ENCODE measurements at regions not wholly inside any gene's neighbourhood (a gene's known extent, or its start where the extent isn't known, plus 50 kb on each side); places are given as distances from the start of the nearest gene placed in this dataset.

GRCh38 chr20:60815656-60816055, 436.4 kb upstream of the CDH4 start:
- DNase-seq, result no peak

DNA sequence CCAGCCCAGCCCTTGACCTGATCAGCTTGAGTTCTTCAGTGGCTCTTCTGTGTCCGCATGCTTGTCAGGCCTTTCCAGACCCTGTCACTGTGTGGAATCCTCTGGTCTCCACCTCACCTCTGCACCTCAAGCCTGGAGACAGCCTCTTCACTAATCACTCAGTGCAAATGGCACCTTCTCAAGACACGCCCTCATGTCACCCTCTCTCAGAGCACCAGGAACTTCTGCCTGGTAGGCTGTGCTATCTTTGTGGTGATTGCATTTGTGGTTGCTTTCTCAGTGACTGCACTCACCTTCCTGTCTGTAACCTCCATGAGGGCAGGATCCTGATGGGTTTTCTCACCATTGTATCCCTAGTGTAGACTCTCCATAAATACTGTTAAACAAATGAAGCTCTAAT, 435.2 kb upstream of the CDH4 start:
- no peak for DNase-seq

- no peak for DNase-seq
Observed at GRCh38 chr20:60817891-60818290, 434.2 kb upstream of the CDH4 start.

GRCh38 chr20:60819511-60819910, 432.6 kb upstream of the CDH4 start:
- DNase-seq, result no peak

DNA sequence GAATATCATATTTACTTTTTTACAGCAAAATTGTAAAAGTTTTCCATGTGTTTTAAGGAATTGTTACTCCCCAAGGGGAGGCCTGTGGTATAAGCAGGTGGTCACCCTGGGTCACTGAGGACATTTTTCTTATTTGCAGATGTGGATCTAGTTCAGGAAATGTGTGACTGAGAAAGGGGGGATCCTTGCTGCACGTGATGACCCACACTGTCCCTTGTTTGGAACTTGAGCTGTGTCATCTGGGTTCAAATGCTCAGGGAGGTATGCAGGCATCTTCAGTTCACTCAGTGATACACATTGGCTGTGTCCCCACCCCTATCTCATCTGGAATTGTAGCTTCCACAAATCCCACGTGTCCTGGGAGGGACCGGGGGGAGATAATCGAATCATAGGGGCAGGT, 431.9 kb upstream of the CDH4 start:
- no peak for DNase-seq

DNA sequence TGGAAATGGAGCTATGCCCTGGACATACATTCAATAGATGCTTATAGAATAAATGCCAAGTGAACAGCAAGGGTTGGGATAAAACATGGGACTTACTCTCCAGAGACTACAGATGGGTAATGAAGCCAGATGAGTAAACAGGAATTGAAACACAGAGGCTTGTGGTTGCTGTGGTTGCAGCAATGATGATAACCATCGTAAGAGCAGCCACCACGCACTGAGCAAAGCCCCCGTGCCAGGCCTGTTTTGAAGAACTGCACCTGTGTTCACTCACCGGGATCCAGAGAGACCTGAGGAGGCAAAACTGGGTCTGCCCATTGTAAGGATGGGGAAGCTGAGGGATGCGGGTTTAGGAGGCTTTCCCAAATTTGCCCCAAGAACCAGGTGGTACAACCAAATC, 431.1 kb upstream of the CDH4 start:
- DNase-seq, result no peak

- DNase-seq, result no peak
Observed at GRCh38 chr20:60822699-60823607, 429.1 kb upstream of the CDH4 start.

DNA sequence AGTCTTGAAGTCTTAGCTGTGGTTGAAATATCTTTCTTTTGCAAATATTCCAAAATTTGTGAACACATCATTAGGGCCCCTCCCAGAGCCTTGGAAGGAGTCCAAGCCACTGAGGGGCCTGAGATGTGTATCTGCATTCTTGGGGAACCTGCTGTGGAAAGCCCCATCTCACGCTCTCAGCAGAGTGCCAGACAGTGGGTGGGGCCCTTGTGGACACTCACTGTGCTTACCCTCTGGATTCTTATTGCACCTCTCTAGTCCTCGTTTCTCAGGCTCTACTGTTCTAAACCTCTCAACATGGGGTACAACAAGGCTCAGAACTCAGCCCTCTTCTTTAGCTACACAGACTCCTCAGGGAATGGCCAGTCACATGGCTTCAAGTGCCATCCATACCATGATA, 416.2 kb upstream of the CDH4 start:
- DNase-seq, result no peak

GRCh38 chr20:60837173-60837770, 414.8 kb upstream of the CDH4 start:
- no peak for DNase-seq

DNA sequence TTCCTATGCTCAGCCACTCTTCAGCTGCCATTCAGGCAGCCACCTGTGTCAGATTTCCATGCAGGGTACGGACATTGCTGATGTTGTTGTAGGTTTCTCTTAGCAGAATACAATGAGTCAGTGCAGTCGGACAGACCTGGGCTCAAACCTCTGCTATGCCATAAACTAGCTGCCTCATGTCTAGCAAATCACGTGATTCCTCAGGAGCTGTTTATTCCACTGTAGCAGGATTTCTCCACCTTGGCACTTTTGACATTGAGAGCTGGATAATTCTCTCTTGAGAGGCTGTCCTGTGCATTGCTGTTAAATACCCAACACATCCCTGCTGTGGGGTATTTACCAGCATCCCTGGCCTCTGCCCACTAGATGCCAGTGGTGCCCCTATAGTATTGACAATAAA, 413.8 kb upstream of the CDH4 start:
- no peak for DNase-seq

DNA sequence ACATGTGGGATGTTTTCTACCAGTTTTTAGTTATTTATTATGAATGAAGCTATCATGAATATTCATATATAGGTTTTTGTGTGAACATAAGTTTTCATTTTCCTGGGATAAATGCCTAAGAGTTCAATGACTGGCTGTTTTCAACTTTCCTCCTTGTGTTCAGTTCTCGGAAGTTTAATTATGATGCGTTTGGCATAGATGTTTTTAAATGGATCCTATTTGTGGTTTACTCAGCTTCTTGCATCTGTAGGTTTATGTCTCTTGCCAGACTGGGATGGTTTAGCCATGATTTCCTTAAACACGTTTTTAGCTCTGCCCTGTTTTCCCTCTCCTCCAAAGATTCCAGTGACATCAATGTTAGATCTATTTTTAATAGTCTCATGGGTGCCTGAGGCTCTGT, 411.1 kb upstream of the CDH4 start:
- no peak for DNase-seq

DNA sequence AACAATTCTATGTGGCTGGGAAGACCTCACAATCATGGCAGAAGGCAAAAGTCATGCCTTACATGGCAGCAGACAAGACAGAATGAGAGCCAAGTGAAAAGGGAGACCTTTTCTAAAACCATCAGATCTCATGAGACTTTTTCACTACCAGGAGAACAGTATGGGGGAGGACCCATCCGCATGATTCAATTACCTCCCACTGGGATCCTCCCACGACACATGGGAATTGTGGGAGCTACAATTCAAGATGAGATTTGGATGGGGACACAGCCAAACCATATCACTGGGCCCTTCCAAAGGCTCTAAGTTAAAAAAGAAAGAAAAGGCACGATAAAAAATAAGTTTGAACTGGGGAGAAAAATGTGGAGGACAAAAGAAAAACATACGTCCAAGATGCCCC, 406.9 kb upstream of the CDH4 start:
- no peak for DNase-seq

DNA sequence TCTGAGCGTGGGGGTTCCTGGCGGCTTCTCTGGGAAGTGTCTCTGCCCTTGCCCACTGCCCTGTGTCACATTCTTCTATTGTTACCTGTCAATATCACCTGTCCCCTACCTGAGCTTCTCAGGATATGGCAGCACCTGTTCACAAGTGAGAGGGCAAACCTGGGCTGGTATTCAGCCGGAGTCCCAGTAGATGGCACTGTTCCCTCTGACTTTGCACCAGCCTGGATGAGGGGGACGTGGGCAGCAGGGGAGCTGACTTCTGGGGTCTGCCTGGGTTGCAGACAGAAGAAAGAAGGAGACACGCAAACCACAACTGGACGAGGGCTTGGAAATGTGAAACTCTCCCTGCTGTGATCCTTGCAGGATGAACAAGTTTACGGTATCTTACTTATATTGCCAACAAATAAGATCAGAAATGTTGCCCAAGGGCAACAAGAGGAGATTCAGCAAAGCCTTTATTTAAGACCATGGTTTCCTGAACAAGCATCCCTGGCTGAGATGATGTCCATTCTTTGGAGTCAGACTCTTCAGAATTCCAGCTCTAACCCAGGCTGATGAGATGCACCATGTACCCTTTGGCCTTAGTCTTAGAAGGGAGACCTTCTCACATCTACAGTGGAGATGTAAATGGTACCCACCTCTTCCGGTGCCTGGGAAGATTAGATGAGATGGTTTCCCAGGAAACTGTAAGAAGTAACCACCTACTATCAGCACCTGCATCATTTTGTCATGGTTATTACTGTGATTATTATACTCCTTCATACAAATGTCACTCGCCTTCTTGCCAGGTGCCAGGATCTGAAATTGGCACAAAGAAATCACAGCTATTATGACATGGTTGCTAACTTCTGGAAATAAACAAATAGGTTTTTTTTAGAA, 400.0 kb upstream of the CDH4 start:
- peak; percentile 23 for DNase-seq

GRCh38 chr20:60857708-60858107, 394.4 kb upstream of the CDH4 start:
- DNase-seq, result no peak

DNA sequence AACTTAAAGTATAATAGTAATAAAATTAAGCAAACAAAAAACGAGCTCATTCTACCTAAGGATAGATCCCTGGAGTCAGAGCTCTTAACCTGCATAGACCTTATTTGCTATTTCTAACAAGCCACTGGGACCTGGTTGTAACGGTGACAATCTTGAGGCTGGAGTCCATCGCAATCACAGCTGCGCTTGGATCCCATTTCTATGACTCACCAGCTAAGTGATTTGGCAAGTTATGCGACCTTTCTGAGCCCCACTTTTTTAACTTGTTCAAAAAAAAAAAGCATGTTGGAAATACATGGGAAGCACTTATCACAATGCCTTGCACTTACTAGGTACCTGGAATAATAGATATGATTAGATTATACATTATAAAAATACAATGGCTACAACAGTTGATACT, 389.5 kb upstream of the CDH4 start:
- no peak for DNase-seq

GRCh38 chr20:60863548-60863947, 388.5 kb upstream of the CDH4 start:
- DNase-seq, result no peak

DNA sequence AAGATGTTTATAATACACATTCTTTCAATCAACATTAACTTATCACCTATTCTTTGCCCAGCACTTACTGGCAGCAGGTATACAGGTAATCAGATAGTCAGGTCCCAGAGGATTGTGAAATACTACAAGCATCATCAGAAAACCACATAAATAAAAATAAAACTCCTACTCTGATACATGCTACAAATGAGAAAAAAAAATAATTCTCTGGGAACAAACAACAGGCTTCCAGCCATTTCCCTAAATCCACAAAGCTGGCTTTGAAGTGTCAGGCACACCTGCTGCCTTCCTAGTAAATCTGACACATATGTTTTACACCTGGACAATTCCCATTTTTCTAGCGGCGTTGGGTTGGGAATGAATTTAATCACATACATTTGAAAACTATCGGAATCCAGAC, 384.5 kb upstream of the CDH4 start:
- DNase-seq, result no peak

- DNase-seq, result no peak
Observed at GRCh38 chr20:60868316-60868891, 383.7 kb upstream of the CDH4 start.

DNA sequence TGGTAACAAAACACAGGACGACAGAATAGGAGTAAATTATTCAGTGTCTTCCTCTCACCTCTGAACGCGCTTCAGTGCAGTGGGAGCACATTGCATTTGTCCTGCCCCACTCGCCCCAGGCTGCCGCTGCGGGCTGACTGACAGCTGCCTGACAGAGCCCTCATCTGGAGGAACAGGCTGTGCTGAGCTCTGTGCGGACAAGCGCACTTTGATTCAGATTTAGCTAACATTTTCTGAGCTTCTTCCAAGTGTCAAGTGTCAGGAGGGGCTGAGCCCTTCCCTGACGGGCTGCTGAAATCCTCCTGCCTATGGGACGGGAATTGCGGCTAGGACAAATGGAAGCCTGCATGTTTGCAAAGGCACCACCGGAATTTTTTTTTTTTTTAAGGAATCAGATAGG, 383.0 kb upstream of the CDH4 start:
- DNase-seq, result no peak

DNA sequence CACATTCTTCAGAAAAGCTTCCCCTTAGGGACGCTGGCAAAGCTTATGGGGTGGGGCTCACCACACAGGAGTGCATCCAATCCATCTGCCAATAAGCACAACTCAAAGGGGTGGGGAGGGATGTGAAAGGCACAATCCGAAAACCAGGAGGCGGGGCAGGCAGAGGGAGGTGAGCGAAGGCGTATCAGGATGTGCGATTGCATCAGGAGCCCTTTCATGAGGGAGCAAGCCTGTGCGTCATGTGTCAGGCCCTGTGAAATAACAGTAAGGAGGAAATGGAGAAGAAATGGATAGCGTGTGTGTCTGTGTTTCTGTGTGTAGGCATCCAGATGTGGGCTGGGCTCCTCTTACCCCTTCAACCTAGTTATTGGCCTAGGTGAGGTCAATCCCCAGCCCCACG, 382.4 kb upstream of the CDH4 start:
- no peak for DNase-seq

GRCh38 chr20:60870040-60870439, 382.0 kb upstream of the CDH4 start:
- DNase-seq, result no peak

- no peak for DNase-seq
Observed at GRCh38 chr20:60872224-60872623, 379.8 kb upstream of the CDH4 start.
